ENCODE measurements at regions not wholly inside any gene's neighbourhood (a gene's known extent, or its start where the extent isn't known, plus 50 kb on each side); places are given as distances from the start of the nearest gene placed in this dataset.

- Histone ChIP-seq H3K4me3 (no peak overlapping the region), H3K9me2 (replicated peaks; ENCODE audit: insufficient read depth) (no peaks in the 10 kb centered on the region), H3K36me3 (replicated peaks; ENCODE audit: insufficient read depth, low read depth) (no peaks in the 10 kb centered on the region), H2AFZ (no peak overlapping the region), H3K27ac (no peak overlapping the region), H3K4me1 (ENCODE audit: insufficient read depth) (no peaks in the 10 kb centered on the region), H3K9me3 (ENCODE audit: low read depth) (no peaks in the 10 kb centered on the region), H4K20me1 (ENCODE audit: insufficient read depth, poor library complexity, severe bottlenecking) (no peaks in the 10 kb centered on the region), H3K4me2 (no peak overlapping the region), H3K79me2 (no peaks in the 10 kb centered on the region), H3K27me3 (no peaks in the 10 kb centered on the region)
- no peak for TF ChIP-seq CTCF (IDR thresholded peaks at IDR 0.05; ENCODE audit: poor library complexity)
- no peak for TF ChIP-seq EZH2 (IDR thresholded peaks at IDR 0.05; ENCODE audit: borderline replicate concordance)
- no peak for TF ChIP-seq EZH2phosphoT487 (IDR thresholded peaks at IDR 0.05; ENCODE audit: low read depth, severe bottlenecking, unreplicated experiment)
- no peak for DNase-seq (ENCODE audit: low spot score)
- WGBS (ENCODE audit: low lambda C conversion rate, missing lambda C conversion rate), result 97% methylated on average over 3 of the region's 3 CpGs
Measured at GRCh38 chr18:25771796-25772195, 318.6 kb downstream of the SS18 start.

GRCh38 chr18:25764777-25765176 lies 325.6 kb downstream of the SS18 start:
- WGBS (ENCODE audit: low lambda C conversion rate, missing lambda C conversion rate), result 84% methylated on average over 4 of the region's 4 CpGs
- no peak for DNase-seq (ENCODE audit: low spot score)
- Histone ChIP-seq H3K4me2 (no peak overlapping the region), H3K9me3 (ENCODE audit: low read depth) (no peaks in the 10 kb centered on the region), H3K9me2 (replicated peaks; ENCODE audit: insufficient read depth) (no peaks in the 10 kb centered on the region), H3K27me3 (no peaks in the 10 kb centered on the region), H3K4me1 (ENCODE audit: insufficient read depth) (no peaks in the 10 kb centered on the region), H4K20me1 (ENCODE audit: insufficient read depth, poor library complexity, severe bottlenecking) (no peaks in the 10 kb centered on the region), H3K36me3 (replicated peaks; ENCODE audit: insufficient read depth, low read depth) (no peaks in the 10 kb centered on the region), H2AFZ (no peak overlapping the region), H3K4me3 (no peak overlapping the region), H3K27ac (no peak overlapping the region), H3K79me2 (no peaks in the 10 kb centered on the region)
- no peak for TF ChIP-seq EZH2 (IDR thresholded peaks at IDR 0.05; ENCODE audit: borderline replicate concordance)
- no peak for TF ChIP-seq EZH2phosphoT487 (IDR thresholded peaks at IDR 0.05; ENCODE audit: low read depth, severe bottlenecking, unreplicated experiment)
- TF ChIP-seq CTCF (IDR thresholded peaks at IDR 0.05; ENCODE audit: poor library complexity), result no peak

DNA sequence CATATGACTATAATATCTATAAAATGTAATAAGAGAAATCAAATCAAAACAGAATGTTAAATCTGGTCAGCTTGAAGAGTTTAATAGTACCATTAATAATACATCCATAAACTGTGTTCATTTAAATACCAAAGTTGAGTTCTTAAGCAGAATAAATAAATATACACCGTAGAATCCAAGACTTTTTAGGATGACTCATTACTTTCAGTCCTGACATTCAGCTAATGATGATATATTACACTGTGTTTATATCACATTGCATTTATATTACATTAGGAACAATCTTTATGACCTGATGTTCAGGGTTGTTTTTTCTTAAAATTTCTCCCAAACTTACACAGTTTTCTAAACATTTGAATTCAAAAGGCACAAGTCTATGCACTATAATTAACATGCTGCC lies 331.3 kb downstream of the SS18 start:
- no peak for DNase-seq (ENCODE audit: low spot score)
- Histone ChIP-seq H3K9me2 (replicated peaks; ENCODE audit: insufficient read depth) (no peaks in the 10 kb centered on the region), H3K4me3 (no peak overlapping the region), H3K4me2 (no peak overlapping the region), H3K27ac (no peak overlapping the region), H3K79me2 (no peaks in the 10 kb centered on the region), H3K4me1 (ENCODE audit: insufficient read depth) (no peaks in the 10 kb centered on the region), H3K27me3 (peaks cover 4% of the 10 kb centered on the region), H4K20me1 (ENCODE audit: insufficient read depth, poor library complexity, severe bottlenecking) (no peaks in the 10 kb centered on the region), H2AFZ (no peak overlapping the region), H3K36me3 (replicated peaks; ENCODE audit: insufficient read depth, low read depth) (no peaks in the 10 kb centered on the region), H3K9me3 (ENCODE audit: low read depth) (no peaks in the 10 kb centered on the region)
- no peak for TF ChIP-seq EZH2 (IDR thresholded peaks at IDR 0.05; ENCODE audit: borderline replicate concordance)
- TF ChIP-seq EZH2phosphoT487 (IDR thresholded peaks at IDR 0.05; ENCODE audit: low read depth, severe bottlenecking, unreplicated experiment), result no peak
- no peak for TF ChIP-seq CTCF (IDR thresholded peaks at IDR 0.05; ENCODE audit: poor library complexity)
- WGBS (ENCODE audit: low lambda C conversion rate, missing lambda C conversion rate), result 32% methylated on average over 1 of the region's 1 CpG

- H2AFZ ChIP-seq, result no peak overlapping the region
- H3K27ac ChIP-seq, result no peak overlapping the region
- H3K4me2 ChIP-seq, result no peak overlapping the region
- no peaks in the 10 kb centered on the region for H3K79me2 ChIP-seq
- no peaks in the 10 kb centered on the region for H3K9me3 ChIP-seq (ENCODE audit: low read depth)
- no peaks in the 10 kb centered on the region for H3K27me3 ChIP-seq
- no peak for DNase-seq (ENCODE audit: low spot score)
- H4K20me1 ChIP-seq (ENCODE audit: insufficient read depth, poor library complexity, severe bottlenecking), result no peaks in the 10 kb centered on the region
- no peaks in the 10 kb centered on the region for H3K36me3 ChIP-seq (replicated peaks; ENCODE audit: insufficient read depth, low read depth)
- H3K9me2 ChIP-seq (replicated peaks; ENCODE audit: insufficient read depth), result no peaks in the 10 kb centered on the region
- TF ChIP-seq EZH2phosphoT487 (IDR thresholded peaks at IDR 0.05; ENCODE audit: low read depth, severe bottlenecking, unreplicated experiment) (no peak), EZH2 (IDR thresholded peaks at IDR 0.05; ENCODE audit: borderline replicate concordance) (no peak), CTCF (IDR thresholded peaks at IDR 0.05; ENCODE audit: poor library complexity) (no peak)
- WGBS (ENCODE audit: low lambda C conversion rate, missing lambda C conversion rate), result 49% methylated on average over 7 of the region's 7 CpGs
- H3K4me1 ChIP-seq (ENCODE audit: insufficient read depth), result no peaks in the 10 kb centered on the region
- no peak overlapping the region for H3K4me3 ChIP-seq
Measured at GRCh38 chr18:25743646-25744151, 346.7 kb downstream of the SS18 start.
